ENCODE measurements at regions not wholly inside any gene's neighbourhood (a gene's known extent, or its start where the extent isn't known, plus 50 kb on each side); places are given as distances from the start of the nearest gene placed in this dataset.

DNA sequence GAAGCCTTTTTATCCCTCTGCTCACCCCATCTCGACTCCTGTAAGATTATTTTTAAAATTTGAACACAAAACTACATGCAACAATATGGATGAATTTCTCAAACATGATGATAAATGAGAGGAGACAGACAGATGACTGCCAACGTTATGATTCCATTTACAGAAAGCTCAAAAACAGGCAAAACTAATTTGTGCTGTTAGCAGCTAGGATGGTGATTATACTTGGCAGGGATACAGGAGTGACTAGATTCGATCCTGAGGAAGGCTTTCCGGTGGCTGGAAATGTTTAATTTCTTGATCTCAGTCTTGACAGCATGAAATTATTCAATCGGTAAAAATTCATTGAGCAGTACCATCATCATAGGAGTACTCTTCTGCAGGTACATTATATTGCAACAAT, 163.4 kb upstream of the SH3BP4 start:
- TF ChIP-seq MAX (IDR thresholded peaks at IDR 0.05) (no peak), CTCF (IDR thresholded peaks at IDR 0.05) (no peak), KDM1A (IDR thresholded peaks at IDR 0.05; ENCODE audit: low read depth) (no peak), RAD21 (conservative IDR thresholded peaks at IDR 0.05 in 1 of 2, IDR thresholded peaks at IDR 0.05 in 1 of 2) (no peak), EP300 (IDR thresholded peaks at IDR 0.05) (no peak), RFX5 (IDR thresholded peaks at IDR 0.05) (no peak), REST (IDR thresholded peaks at IDR 0.05) (no peak), PHF8 (IDR thresholded peaks at IDR 0.05; ENCODE audit: borderline replicate concordance, low read depth) (no peak), SMC3 (IDR thresholded peaks at IDR 0.05) (no peak), FOSL2 (IDR thresholded peaks at IDR 0.05) (no peak), FOSL2 (CRISPR knock-in tag; IDR thresholded peaks at IDR 0.05) (no peak), CEBPB (IDR thresholded peaks at IDR 0.05) (no peak), TP53 (CRISPR knock-in tag; IDR thresholded peaks at IDR 0.05) (no peak), HDAC2 (IDR thresholded peaks at IDR 0.05) (no peak)
